ENCODE measurements at regions not wholly inside any gene's neighbourhood (a gene's known extent, or its start where the extent isn't known, plus 50 kb on each side); places are given as distances from the start of the nearest gene placed in this dataset.

- Histone ChIP-seq H3K4me1 (ENCODE audit: control insufficient read depth in 1 of 2, insufficient read depth in 2 of 2, low read length in 2 of 2) (no peaks in the 10 kb centered on the region), H4K20me1 (ENCODE audit: insufficient read depth) (no peaks in the 10 kb centered on the region), H3K27ac (ENCODE audit: low read depth, low read length) (no peak overlapping the region), H2AFZ (ENCODE audit: low read depth, low read length, poor library complexity, severe bottlenecking) (no peak overlapping the region), H3K27me3 (ENCODE audit: insufficient read depth, low read length) (no peaks in the 10 kb centered on the region), H3K36me3 (ENCODE audit: control insufficient read depth in 1 of 2, insufficient read depth in 2 of 2, low read length in 2 of 2) (no peaks in the 10 kb centered on the region), H3K9me2 (ENCODE audit: insufficient read depth) (no peaks in the 10 kb centered on the region), H3K79me2 (ENCODE audit: insufficient read depth, low read length) (no peaks in the 10 kb centered on the region), H3K4me2 (ENCODE audit: low read length) (no peak overlapping the region), H3K4me3 (replicated peaks in 1 of 2; ENCODE audit: low read depth in 1 of 2, low read length in 2 of 2) (no peak overlapping the region), H3K9ac (ENCODE audit: low read length) (no peak overlapping the region), H3K9me3 (ENCODE audit: control insufficient read depth in 1 of 2, insufficient read depth in 1 of 2, low read depth in 1 of 2, low read length in 2 of 2) (peaks cover 9 to 47% of the 10 kb centered on the region in 2 experiments; a peak in 2 of 4 replicates)
- RAD21 ChIA-PET (ENCODE audit: low non-redundant PET in 1 of 2, low total read pairs in 2 of 2, uncharacterized antibody in 2 of 2, unreplicated experiment in 2 of 2) = no interaction called here
- BruUV-seq (replicated peaks) = no TSS peak
- no peak for DNase-seq (ENCODE audit: low read depth, low spot score)
- TF ChIP-seq ELF1 (IDR thresholded peaks at IDR 0.05; ENCODE audit: borderline replicate concordance, low read depth) (no peak), CEBPB (IDR thresholded peaks at IDR 0.05; ENCODE audit: low read depth) (no peak), SIN3A (IDR thresholded peaks at IDR 0.05; ENCODE audit: low read depth) (no peak), POLR2A (IDR thresholded peaks at IDR 0.05; ENCODE audit: borderline replicate concordance, extremely low read depth, insufficient read depth, insufficient read length) (no peak), EZH2 (IDR thresholded peaks at IDR 0.05) (no peak), SRF (IDR thresholded peaks at IDR 0.05; ENCODE audit: low read depth) (no peak), ATF3 (IDR thresholded peaks at IDR 0.05) (no peak), FOSL1 (IDR thresholded peaks at IDR 0.05; ENCODE audit: low read depth) (no peak)
- POLR2A ChIA-PET = no interaction called here
- no peak for ATAC-seq
- CTCF ChIA-PET = no interaction called here
- intact Hi-C loops (cut with micrococcal nuclease) = no loop called here
Measured at GRCh38 chr3:21159543-21159906, 591.5 kb downstream of the ZNF385D start.

GRCh38 chr3:21158861-21159542, 592.0 kb downstream of the ZNF385D start:
- ATAC-seq = no peak
- TF ChIP-seq CTCF (IDR thresholded peaks at IDR 0.05 in 2 of 3, conservative IDR thresholded peaks at IDR 0.05 in 1 of 3; ENCODE audit: borderline replicate concordance in 1 of 3, insufficient read depth in 1 of 3, low read depth in 2 of 3, low read length in 2 of 3) (no peak), SP1 (IDR thresholded peaks at IDR 0.05; ENCODE audit: low read depth) (no peak), RAD21 (IDR thresholded peaks at IDR 0.05; ENCODE audit: low read depth) (no peak), ZBTB33 (IDR thresholded peaks at IDR 0.05; ENCODE audit: extremely low read depth, insufficient replicate concordance, low read length) (no peak), CBX3 (IDR thresholded peaks at IDR 0.05; ENCODE audit: low read depth) (no peak), SRF (IDR thresholded peaks at IDR 0.05; ENCODE audit: low read depth) (no peak), JUND (IDR thresholded peaks at IDR 0.05) (no peak), YY1 (IDR thresholded peaks at IDR 0.05; ENCODE audit: extremely low read depth, insufficient replicate concordance, low read depth, low read length) (no peak), TCF7L2 (IDR thresholded peaks at IDR 0.05; ENCODE audit: borderline replicate concordance, extremely low read depth, insufficient read depth, insufficient read length) (no peak), ELF1 (IDR thresholded peaks at IDR 0.05; ENCODE audit: borderline replicate concordance, low read depth) (no peak), CEBPB (IDR thresholded peaks at IDR 0.05; ENCODE audit: low read depth) (no peak), ATF3 (IDR thresholded peaks at IDR 0.05) (no peak)
- peaks cover 9 to 45% of the 10 kb centered on the region in 2 experiments; a peak in 2 of 4 replicates for H3K9me3 ChIP-seq (ENCODE audit: control insufficient read depth in 1 of 2, insufficient read depth in 1 of 2, low read depth in 1 of 2, low read length in 2 of 2)
- H3K79me2 ChIP-seq (ENCODE audit: insufficient read depth, low read length) = no peaks in the 10 kb centered on the region
- POLR2A ChIA-PET = no interaction called here
- no peak overlapping the region for H3K27ac ChIP-seq (ENCODE audit: low read depth, low read length)
- no peaks in the 10 kb centered on the region for H3K27me3 ChIP-seq (ENCODE audit: insufficient read depth, low read length)
- RAD21 ChIA-PET (ENCODE audit: low non-redundant PET in 1 of 2, low total read pairs in 2 of 2, uncharacterized antibody in 2 of 2, unreplicated experiment in 2 of 2) = no interaction called here
- no peaks in the 10 kb centered on the region for H3K4me1 ChIP-seq (ENCODE audit: control insufficient read depth in 1 of 2, insufficient read depth in 2 of 2, low read length in 2 of 2)
- no peak overlapping the region for H2AFZ ChIP-seq (ENCODE audit: low read depth, low read length, poor library complexity, severe bottlenecking)
- intact Hi-C loops (cut with micrococcal nuclease) = no loop called here
- no peak overlapping the region for H3K4me3 ChIP-seq (replicated peaks in 1 of 2; ENCODE audit: low read depth in 1 of 2, low read length in 2 of 2)
- no peaks in the 10 kb centered on the region for H3K36me3 ChIP-seq (ENCODE audit: control insufficient read depth in 1 of 2, insufficient read depth in 2 of 2, low read length in 2 of 2)
- DNase-seq (ENCODE audit: low read depth, low spot score) = no peak
- CTCF ChIA-PET = no interaction called here
- H3K4me2 ChIP-seq (ENCODE audit: low read length) = no peak overlapping the region
- no peaks in the 10 kb centered on the region for H3K9me2 ChIP-seq (ENCODE audit: insufficient read depth)
- H3K9ac ChIP-seq (ENCODE audit: low read length) = no peak overlapping the region
- BruUV-seq (replicated peaks) = no TSS peak
- H4K20me1 ChIP-seq (ENCODE audit: insufficient read depth) = no peaks in the 10 kb centered on the region

All from HCT116 (cell line).